ENCODE measurements at regions not wholly inside any gene's neighbourhood (a gene's known extent, or its start where the extent isn't known, plus 50 kb on each side); places are given as distances from the start of the nearest gene placed in this dataset.

DNA sequence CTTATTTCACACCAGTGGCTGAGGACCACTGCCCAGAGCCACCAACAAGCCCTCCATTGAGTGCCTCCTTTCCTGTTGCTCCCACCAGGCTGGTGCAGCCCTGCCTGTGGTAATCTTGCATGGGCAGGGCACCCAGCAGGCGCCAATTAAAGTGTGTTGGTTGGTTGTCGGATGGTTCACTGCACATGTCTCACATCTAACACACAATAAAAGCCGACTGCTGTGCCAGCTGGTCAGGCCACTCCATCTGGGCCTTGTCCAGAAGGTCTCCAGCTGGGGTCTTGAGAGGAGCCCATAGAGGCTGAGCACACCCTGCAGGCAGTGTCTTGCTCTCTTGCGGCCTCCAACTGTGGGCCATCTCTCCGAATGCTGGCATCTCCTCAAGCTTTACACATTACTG is 494.8 kb upstream of the KLHL29 start:
- no peak for DNase-seq

DNA sequence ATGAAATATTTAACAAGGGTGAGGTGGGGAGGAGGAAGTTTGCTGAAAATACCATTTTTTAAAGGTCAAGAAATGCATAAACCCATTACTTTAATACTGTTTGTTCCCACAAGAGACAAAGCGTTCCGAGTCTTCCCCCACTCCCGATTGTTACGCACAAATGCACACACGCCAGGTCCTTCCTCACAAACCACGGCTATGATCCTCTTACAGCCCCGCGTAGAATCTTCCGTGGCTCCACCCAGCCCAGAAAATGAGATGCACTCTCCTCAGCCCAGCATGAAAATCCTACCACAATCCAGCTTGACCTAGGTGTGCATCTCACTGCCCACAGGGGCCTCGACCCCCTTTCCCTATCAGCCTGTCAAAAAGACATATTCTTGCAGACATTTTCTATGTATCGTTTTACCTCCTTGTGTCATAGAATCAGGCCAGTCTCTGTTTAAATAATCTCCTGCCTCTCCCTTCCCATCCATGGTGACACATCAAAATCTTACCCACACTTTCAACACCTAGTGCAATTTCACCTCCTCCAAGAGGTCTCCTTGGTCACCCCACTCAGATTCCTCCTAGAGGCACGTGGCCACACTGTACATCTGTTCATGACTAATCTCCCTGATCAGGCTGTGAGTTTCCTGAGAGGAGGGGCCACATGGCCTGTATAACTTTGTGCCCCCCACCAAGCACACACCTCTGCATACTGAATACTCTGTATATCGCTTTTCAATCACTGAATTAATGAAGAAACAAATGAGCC is 491.0 kb upstream of the KLHL29 start:
- no peak for DNase-seq

DNA sequence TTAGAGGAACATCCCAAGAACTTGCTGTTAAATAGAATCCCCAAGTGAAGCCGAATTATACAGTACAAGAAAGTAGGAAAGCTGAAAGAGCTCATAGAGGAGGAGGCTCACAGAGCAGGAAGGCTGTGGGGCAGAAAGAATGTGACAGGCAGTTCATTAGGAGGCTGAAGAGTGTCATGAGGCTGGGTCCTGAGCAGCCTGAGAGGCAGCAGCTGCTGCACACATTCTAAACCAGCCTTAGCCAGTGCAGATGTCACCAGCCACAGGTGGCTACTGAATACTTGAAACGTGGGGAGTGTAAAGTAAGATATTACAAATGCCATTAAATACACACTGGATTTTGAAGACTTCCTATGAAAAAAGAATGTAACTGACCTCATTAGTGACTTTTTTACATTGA is 490.2 kb upstream of the KLHL29 start:
- DNase-seq: no peak

DNA sequence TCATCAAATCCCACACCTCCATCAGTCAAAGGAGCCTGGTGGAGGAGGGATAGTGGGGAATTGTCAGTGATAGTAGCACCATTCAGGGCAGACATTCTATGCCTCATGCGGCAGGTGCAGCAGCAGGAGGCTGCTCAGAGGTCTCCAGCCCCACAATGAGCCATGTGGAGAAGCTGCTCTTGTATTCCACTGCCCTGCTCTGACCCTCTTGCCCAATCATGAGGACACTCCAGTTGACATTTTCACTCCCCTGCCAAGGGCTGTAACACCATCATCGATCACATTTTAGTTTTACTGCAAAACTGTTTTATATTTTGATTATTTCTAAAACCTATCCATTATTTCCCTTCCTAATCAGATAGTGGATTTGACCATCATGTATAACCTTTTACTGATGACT is 487.6 kb upstream of the KLHL29 start:
- no peak for DNase-seq

DNA sequence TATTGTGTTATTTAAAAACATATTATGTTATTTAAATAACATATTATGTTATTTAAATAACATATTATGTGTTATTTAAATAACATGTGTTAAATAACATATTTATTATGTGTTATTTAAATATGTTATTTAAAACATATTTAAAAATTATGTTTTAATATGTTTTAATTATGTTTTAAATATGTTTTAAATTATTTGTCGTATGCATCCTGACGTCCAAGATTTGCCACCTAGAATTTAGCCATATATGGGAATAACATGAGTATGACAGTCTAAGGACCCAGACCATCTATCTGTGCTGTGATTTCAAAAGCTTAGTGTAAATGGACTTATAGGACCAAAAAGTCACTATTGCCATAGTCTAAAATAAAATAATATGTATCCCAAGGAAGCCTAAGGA is 484.3 kb upstream of the KLHL29 start:
- DNase-seq: no peak

DNA sequence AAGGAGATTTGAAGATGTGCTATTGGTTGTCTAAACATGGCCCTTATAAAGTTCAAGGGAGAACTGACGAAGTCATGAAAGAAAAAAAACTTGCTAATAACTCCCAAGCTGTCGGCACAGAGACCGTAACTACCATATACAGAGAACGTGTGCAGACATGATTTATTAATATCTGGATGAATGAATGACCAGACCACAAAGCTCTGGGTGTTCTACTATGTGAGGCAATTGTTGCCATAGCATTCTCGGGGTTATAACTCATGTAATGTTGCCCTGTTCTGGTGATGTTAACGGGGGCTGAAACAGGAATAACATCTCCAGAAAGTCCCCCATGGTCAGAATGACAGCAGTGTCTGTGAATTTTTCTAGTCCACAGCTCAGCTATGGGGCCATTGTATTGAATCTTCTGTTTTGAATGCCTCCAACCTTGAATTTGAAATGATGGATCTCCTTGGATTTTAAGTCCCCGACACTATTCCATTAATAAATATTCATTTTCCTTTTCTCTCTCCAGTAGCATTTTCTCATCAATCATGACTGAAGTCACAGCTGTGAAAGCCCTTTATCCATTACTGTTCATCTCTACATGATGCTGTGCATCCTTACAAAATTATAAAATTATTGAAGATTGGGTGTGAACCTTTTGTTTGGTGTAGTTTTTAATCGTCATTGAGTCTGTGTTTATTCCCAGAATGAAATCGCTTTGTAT is 483.4 kb upstream of the KLHL29 start:
- DNase-seq: no peak

DNA sequence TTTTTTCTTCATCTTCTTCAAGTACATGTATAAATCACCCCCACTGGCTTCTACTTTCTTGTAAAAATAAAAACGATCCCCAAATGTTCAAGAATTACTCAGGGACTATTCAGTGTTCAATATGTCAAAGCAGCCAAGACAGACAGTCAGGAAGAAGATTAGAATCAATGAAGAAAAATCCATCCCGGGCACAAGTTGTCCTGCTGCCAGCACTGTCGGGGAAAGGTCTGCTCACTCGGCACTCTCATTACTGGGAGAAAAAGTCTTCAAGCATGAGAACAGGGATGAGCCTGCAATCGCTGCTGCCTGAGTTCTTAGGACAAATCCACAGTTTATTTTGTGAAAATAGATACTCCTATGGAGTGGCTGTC is 482.8 kb upstream of the KLHL29 start:
- DNase-seq: no peak

DNA sequence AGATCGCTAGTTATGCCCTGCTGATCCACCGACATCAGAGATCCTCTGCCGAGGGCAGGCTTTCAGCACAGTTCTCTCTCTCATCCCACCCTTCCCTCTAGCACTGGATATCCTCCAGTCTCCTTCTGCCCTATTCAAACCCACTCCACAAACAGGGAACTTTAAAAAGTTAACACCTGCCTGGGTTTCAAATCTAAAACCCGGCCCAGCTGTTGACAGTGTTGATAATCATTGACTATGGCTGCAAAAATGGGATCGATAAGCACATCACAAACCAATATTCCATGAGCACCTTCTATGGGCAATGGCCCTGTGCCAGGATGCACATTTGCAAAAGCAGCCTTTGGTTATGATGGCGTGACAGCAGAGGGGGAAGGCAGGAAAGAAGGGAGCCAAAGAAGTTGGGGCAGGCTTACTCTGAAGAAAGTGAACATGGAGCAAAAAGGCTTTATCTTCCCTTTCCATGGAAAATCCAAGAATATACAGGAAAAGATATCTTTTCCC is 482.3 kb upstream of the KLHL29 start:
- no peak for DNase-seq

DNA sequence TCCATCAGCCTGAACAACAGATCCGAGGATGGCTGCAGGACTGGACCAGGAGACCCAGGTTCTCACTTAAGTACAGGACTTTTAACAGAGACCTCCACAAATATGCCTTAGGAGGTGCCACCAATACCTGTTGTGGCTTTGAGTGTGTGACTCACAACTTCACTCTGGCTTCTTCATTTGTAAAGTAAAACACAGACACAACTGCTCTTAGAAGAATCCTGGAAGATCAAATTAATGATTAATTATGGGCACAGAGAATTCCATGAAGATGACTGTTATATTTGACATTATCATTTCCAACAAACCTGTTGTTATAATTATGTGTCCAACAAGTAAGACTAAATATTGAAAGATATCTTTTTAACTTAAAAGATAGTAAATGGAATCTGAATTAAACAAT is 481.4 kb upstream of the KLHL29 start:
- DNase-seq: no peak

DNA sequence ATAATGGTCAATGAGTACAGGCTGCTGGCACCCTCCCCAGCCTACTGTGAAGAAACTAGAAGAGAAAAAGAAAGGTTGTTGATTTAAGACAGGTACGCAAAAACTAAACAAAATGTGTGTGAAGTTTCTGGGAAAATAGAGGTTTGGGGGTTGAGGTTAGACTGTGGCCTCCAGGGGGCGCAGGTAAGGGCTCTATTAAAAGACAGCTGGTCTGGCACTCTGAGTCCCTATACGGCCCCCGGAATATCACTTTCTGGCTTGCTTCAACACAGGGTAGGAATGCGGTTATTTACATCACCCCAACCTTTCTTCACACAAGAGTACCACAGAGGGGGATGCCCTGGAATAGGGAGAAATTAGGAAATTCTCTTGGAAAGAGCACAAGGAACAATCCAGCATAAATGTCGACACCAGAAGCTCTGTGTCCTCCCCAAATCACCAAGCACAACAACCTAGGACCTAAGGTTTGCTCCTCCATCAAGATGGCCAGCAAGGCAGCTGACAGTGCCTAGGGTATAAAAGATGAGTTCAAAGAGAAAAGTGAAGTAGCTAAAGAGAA is 480.8 kb upstream of the KLHL29 start:
- peak; percentile 62 for DNase-seq

DNA sequence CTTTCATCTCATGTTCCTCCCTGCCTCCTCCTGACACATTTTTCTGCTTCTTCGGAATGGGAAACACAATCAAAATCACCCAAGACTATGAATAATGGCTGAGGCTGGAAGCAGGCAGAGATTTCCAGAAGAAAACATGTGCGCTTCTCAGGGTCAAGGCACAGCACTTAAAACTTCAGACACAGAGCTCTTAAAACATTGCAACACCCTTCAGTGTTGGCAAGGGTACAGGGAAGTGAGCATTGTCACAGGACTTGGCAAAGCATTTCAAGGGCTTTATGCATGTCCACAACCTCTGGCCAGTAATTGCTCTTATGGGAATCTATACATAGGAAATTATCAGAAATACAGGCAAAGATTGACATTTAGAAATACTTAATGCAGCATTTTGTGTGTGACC is 477.6 kb upstream of the KLHL29 start:
- no peak for DNase-seq

DNA sequence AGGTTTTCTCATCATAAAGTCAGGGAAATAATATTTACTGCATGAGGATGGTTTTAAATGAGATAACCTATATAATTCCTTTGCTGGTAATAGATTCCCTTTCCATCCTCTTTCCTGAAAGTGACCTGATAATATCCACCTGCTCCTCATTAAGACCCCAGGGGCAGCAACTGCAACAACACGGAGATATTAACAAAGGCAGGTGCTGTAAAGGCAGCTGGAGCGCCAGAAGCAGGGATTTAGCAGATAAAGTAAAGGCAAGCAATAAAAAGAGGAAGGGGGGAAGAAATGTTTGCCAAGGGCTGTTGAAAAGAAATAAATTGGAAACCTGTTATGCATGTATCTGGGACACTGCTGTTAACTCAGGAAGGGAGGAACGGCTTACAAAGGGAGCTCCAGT is 472.6 kb upstream of the KLHL29 start:
- DNase-seq: no peak

DNA sequence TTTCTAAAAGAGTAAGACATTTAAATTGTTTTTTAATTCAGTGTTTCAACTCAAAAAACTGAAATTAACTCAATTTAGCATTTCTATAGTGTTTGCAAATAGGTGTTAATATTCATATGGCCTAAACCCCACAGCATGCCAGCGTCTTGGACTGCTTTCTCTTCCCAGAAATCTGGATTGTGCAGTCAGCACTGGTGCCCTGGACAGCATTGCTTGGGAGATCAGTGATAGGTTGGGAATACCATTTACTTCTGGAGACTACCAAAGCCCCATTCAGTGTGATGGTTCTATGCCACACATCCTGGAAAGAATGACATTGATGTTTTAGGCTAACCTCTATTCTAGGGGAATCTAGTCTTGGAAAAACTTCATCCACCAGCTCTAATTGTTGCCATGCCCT is 455.0 kb upstream of the KLHL29 start:
- DNase-seq: no peak

DNA sequence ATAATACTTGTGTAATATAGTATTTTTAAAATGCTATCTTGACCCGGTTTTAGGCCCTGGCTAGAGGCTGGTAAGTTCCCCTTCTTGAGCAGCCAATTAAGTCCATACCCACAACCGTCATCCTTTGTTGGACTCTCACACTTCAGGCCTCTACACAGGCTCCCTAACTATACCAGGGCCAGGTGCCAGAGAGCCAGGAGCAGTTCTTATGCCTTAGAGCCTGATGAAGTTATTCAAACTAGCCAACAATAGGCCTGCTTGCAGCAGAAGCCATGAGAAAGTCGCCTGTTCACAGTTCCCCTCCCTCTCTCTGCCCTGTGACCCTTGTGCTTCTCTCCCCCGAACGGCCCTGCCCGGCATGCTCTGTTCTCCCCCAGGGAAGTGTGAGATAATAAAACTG is 454.2 kb upstream of the KLHL29 start:
- DNase-seq: no peak

DNA sequence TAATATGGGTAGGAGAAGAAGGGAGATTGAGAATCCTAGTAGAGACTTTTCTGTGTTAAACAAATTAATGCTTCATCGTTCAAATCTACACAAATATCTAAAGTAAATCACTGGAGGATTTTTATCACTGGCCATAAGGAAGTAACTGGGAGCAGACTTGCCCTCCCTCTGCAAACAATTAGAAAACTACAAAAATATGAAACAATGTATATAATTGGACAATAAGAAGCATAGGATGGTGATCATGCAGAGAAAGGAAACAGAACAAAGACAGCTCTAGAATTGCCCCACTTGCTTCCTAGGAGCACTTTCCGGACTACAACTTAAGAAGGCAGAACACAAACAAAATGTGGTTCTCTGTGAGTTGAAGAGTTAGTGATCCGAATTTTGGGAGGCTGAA is 452.7 kb upstream of the KLHL29 start:
- DNase-seq: no peak

DNA sequence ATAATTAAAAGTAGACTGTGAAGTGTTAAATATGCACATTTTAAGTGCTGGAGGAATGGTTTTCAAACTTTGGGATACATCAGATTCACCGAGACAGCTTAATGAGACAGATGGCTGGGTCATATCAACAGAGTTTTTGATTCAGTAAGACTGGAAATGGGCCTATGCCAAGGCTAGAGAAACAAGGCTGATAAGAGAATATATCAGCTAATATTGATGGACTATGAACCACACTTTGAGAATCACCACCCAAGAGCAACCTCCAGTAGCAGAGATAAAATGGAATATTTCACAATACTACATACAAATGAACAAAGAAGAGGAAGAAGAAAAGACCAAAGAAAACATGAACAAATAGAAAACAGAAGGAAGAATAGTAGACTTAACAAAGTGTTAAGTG is 450.2 kb upstream of the KLHL29 start:
- no peak for DNase-seq

DNA sequence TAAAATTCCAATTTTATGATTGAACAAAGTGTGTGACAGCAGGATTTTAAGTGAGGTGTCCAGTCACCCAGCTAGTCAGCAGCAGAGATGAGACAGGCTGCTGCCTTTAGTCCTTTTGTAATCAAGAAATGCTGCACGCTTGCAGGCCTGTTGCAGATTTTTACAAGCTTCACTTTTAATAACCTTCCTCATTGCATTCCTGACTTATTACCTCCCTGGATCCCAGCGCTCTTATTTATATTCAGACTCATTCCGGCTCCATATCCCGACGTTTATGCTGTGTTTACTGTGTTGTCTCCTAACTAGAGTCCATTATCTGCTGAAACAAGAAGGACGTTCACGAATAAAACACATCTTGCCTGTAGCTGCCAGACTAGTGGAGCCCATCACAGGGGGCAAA is 442.5 kb upstream of the KLHL29 start:
- no peak for DNase-seq

DNA sequence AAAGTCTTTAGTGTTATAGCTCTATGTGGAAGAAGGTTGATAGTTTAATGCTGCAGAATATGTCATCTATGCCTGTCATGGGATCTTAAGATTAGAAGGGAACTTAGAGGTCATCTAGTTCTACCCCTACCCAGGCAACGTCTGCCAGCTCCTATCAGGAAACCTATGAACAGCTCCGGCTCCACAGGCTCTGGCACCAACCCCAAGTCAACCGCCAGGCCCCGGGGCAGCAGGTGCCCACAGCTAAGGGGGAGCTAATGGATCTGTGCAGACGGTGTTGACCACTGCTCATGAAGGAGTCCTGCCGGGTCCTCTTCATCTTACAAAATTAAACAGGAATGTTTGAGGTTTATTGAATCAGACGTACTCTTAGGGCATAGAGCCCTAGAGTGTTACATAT is 440.8 kb upstream of the KLHL29 start:
- DNase-seq: no peak

DNA sequence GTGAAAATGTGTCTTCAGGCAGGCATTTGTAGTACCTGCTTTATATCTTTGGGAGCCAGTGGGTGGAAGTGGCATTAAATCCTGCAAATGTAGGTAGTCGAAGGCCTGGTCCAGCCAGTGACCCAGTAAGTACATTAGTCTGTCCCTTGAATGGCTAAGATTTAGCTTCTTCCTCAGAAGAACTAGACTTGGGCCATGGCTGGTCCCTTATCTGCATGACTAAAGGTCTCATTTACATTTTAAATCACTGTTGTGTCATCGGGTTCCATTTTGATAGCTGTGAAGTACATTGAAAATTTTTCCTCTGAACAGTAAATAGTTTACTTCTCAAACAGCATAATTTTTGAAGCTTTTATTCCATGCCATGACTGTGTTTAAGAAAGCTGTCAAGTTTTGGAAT is 438.4 kb upstream of the KLHL29 start:
- no peak for DNase-seq

DNA sequence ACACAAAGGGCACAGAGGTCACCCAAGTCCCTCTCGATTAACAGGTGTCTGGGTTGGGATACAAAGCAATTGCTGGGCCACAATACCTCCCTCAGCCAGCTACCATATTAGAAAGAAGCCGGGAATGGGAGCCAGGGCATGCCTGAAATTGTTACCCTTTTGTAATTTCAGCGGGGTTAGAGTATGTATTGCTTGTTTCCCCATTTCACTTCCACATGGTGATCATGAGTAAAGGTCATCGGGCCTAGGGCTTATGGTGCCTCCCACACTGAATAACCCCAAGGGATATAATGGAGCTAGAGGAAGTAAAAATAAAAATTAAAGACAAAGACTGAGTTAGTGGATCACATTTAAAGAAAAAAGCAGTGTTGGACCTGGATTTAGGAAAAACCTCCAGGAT is 437.2 kb upstream of the KLHL29 start:
- DNase-seq: no peak

DNA sequence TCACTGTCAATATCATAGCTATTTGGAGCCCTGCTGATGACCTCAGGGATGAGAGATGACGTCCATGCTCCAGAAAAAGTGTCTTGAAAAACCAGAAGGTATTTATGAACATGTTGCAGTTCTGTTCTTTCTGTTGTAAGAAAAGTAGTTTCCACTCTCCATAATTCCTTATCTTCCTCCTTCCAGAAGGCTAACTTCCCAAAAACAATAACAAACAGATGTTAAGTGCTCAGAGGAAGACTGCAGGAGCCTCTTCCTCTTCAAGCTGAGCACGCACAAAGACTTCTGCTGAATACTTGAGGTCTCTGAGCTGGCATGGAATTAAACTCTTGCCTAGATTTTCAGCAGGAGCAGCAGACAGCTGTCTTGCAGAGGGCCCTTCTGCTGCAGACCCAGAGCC is 434.5 kb upstream of the KLHL29 start:
- no peak for DNase-seq

DNA sequence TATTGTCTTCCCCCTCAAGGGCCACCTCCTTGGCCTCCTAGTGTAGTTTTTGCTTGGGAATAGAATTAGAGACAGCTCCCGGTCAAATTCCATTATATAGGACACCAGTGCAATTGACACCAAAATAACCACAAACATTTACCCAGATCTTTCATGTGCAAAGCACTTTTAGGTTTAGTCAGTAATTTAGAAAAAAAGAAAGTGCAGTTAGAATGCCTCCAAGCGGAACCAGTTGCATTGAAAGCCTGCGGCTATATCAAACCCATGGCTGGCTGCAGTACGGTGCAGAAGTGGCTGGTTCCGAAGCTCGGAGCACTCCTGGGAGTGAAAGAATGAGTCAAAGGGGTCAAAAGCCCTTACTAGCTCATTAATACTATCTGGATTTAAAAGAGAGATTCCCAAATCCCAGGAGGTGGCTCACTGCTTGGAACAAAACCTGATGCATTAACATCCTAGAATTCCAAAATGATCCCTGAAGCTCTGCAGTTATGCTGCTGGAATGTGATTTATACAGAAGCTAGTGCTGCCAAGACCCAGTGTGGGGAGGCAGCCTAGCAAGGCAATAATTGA is 432.2 kb upstream of the KLHL29 start:
- DNase-seq: no peak

DNA sequence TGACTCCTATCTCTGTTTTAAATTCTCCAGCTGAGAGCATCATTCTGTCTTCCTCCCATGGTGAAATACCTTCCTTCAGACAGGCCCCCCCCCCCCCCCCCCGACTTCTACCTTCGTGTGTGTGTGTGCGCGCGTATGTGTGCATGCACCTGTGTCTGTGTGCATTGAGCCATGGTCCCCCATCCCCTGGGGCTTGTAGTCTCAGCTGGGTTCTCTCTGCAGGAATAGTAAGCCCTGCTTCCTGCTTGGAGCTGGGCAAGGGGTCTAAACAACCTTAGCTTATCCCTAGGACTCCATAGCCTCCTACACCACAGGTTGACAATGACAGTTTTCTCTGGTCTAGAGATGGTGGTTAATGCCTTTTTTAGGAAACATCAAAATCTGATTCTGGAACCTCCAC is 427.5 kb upstream of the KLHL29 start:
- DNase-seq: no peak

DNA sequence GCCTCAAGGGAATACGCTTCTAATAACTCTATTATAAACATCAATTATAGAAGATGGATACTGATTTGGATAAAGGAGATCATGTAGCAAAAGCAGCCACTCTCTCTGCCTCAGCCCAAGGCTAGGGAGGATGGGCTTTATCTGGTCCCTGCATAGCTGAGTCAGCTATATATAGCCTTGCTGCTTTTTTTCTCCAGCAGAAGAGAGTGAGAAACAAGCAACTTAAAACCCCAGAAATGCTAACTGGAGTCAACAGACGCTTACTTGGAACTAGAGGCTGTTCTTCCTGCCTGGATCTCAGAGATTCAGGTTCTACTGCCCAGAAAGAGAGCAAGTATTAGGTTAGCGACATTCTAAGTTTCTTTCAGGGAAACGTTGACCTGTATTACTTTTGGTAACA is 426.7 kb upstream of the KLHL29 start:
- DNase-seq: no peak
